ENCODE measurements at regions not wholly inside any gene's neighbourhood (a gene's known extent, or its start where the extent isn't known, plus 50 kb on each side); places are given as distances from the start of the nearest gene placed in this dataset.

DNA sequence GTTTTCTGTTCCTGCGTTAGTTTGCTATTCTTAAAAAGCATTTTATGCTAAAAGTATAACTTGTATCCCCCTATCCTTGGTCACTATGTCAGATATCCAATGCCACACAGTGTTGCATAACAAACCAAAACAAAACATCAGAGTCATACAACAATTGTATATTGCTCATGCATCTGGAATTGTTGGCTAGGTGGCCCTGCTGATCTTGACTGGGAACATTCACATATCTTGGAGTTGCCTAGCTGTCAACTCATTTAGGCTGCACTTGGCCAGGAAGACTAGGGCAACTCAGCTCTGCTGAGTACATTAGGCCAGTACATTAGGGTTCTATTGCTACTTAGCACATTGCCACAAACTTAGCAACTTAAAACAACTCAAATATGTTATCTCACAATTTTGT lies 706.5 kb upstream of the UBE2E2 start:
- DNase-seq, result no peak

GRCh38 chr3:22506871-22507270 lies 696.3 kb upstream of the UBE2E2 start:
- DNase-seq, result no peak

GRCh38 chr3:22507709-22508108 lies 695.4 kb upstream of the UBE2E2 start:
- no peak for DNase-seq

DNA sequence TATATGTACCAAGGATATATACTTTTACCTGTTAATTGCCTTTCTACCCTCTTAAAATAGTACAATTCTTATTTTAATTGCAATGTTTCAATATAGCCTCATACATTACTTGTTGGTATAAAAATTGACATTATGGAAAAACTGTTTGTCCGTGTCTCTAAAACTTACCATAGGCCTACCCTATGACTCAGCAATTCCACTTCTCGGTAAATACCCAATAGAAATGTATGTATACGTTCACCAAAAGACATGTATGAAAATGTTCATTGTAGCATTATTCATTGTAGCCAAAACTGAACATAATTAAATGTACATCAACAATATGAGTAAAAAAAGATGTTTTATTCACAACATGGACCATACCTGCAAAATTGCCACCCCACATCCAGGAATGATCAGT lies 679.2 kb upstream of the UBE2E2 start:
- no peak for DNase-seq

GRCh38 chr3:22526266-22526837 lies 676.8 kb upstream of the UBE2E2 start:
- no peak for DNase-seq

DNA sequence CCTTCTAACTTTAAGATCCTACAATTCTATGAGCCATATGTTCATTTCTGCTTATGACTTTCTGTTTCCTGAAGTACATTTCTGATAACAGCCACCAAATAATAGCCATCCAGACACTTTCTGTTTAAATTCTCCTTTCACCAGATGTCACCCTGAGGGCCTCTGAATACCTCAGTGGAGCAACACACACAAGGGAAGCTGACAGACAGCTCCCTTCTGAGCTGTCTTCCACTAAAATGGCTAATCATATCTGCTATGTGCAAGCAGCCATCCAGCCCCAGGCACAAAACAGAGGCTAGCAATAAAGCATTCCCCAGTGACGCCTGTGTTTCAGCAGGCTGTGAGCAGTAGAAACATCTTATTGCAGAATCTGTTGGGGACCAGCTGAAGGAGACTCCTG lies 666.6 kb upstream of the UBE2E2 start:
- no peak for DNase-seq

- no peak for DNase-seq
Measured at GRCh38 chr3:22537560-22537959, 665.6 kb upstream of the UBE2E2 start.

DNA sequence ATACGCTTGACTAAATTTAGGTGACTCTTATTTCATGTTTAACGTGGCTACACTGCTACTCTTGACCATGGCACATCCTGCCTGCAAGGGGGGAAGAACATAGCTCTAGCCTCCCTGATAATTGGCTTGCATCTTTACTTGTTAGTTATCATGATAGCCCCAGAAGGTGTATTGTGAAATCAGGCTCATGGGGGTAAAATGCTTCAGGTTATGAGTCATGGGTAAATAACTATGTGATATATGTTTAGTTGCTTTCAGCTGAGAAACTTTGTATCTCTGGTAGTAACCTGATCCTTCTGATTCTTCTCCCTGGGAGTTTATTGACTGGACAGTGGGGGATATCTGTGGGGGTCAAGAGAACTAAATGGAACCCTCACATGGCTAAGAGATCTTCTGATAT lies 660.8 kb upstream of the UBE2E2 start:
- DNase-seq, result no peak

- no peak for DNase-seq
Measured at GRCh38 chr3:22555753-22556435, 647.2 kb upstream of the UBE2E2 start.

GRCh38 chr3:22565393-22565792 lies 637.7 kb upstream of the UBE2E2 start:
- no peak for DNase-seq

GRCh38 chr3:22568285-22568684 lies 634.8 kb upstream of the UBE2E2 start:
- no peak for DNase-seq

GRCh38 chr3:22569570-22569969 lies 633.6 kb upstream of the UBE2E2 start:
- no peak for DNase-seq

GRCh38 chr3:22581007-22581406 lies 622.1 kb upstream of the UBE2E2 start:
- DNase-seq, result no peak

- DNase-seq, result no peak
Measured at GRCh38 chr3:22582266-22582665, 620.9 kb upstream of the UBE2E2 start.

GRCh38 chr3:22585504-22585903 lies 617.6 kb upstream of the UBE2E2 start:
- no peak for DNase-seq

DNA sequence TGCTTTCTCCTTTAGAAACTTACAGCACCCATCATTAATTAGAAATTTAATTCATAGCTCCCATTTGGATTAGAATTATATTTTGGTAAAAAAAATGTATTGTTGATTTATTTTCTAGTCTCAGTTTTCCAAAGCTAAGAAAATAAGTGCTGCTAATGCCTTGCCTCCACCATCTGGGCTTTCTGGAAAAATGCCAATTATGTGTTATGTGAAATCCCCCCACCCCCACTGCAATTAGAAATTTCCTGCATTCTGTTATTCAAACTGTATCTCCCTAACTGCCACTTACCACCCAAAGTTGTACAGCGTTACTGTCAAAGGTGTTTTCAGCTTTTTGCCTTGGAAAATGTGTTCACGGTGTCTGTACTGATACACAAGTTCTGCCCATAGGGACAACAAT lies 617.2 kb upstream of the UBE2E2 start:
- no peak for DNase-seq

GRCh38 chr3:22587446-22587845 lies 615.7 kb upstream of the UBE2E2 start:
- no peak for DNase-seq

GRCh38 chr3:22593638-22594037 lies 609.5 kb upstream of the UBE2E2 start:
- no peak for DNase-seq

DNA sequence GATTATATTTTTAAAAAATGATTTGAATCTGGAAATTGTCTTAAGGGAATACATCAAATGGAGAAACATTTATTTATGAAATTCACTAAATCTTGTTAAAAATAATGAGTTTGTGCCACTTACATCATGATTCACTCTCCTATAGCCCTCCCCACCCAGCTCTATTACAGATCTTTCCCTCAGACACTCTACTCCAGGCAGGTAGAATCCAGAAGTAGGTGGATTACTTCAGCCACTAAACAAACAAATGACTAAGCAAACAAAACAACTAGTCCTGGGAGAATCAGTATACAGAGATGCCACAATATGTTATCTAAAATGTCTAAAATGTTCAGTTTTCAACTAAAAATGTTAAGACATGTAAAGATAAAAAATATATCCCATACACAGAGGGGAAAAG lies 608.1 kb upstream of the UBE2E2 start:
- no peak for DNase-seq

DNA sequence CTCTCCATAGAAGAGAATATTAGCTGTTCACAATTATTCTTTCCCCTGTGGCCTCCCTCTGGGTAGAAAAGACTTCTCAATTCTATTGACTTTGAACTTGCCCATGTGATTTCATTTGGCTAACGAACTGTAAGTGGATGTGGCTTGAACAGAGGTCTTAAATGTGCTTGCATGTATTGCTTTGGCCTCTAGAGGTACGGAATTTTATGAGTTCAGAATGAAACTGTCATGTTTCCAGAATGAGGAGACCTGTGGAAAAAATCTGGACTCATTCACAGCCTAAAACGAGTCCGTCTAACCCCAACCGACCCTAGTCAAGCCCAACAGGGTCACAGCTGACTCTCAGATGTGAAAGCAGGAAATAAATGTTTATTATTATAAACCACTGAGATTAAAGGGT lies 596.7 kb upstream of the UBE2E2 start:
- DNase-seq, result no peak

DNA sequence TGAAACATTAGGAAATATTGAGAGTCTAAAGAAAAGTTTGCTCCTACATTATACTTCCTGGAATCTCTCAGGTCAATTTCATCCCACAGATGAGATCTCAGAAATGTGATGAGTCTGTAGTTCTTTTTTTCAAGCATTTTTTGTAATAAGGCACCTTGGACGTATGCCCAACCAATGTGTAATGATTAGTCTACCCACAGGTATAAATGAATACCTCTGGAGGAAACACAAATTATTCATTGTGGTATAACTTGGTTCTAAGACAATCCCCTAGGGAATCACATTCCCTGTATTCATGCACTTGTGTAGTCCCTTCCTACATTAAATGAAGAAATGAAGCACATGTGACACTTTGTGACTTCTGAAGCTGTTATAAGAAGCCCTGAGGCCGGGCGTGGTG lies 596.2 kb upstream of the UBE2E2 start:
- DNase-seq, result no peak

GRCh38 chr3:22608093-22608492 lies 595.0 kb upstream of the UBE2E2 start:
- no peak for DNase-seq

- no peak for DNase-seq
Measured at GRCh38 chr3:22608721-22609120, 594.4 kb upstream of the UBE2E2 start.

DNA sequence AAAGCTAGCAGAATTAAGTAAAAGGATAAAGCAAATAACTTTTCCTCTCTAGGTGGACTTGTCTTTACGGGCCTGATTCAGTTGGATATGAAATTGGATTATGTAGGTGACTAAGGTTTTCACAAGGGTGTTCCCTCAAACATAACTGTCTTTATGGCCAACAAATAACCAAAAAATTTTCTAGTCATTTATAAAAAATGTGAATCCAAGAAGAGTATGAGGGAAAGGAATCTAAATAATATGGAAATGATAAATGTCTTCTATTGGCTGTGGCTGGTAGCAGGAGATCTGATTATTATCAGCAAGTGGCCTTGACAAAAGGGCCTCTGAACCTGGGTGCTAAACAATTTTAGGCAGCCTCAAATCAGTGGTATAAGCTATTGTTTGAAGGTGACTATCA lies 594.0 kb upstream of the UBE2E2 start:
- DNase-seq, result no peak

- DNase-seq, result no peak
Measured at GRCh38 chr3:22612927-22613326, 590.2 kb upstream of the UBE2E2 start.
